ENCODE measurements at regions not wholly inside any gene's neighbourhood (a gene's known extent, or its start where the extent isn't known, plus 50 kb on each side); places are given as distances from the start of the nearest gene placed in this dataset.

GRCh38 chr5:72013766-72014624, 93.3 kb upstream of the MAP1B start:
- TF ChIP-seq POLR2A (IDR thresholded peaks at IDR 0.05; ENCODE audit: low read depth, low read length) (no peak), POLR2AphosphoS5 (IDR thresholded peaks at IDR 0.05; ENCODE audit: low read depth, low read length) (no peak)
